ENCODE measurements at regions not wholly inside any gene's neighbourhood (a gene's known extent, or its start where the extent isn't known, plus 50 kb on each side); places are given as distances from the start of the nearest gene placed in this dataset.
"Not testable (repeated sequence)": the region's sequence is repeated elsewhere in the genome, so short reads cannot be mapped to it uniquely, and the experiment has no call there.

- no peaks in the 10 kb centered on the region for H3K27me3 ChIP-seq (ENCODE audit: insufficient read depth, low read length)
- no peaks in the 10 kb centered on the region for H3K9me3 ChIP-seq (ENCODE audit: low read length)
- no peaks in the 10 kb centered on the region for H3K36me3 ChIP-seq (ENCODE audit: insufficient read depth, low read length)
- H3K4me1 ChIP-seq (ENCODE audit: insufficient read depth, low read length): no peaks in the 10 kb centered on the region
- H2AFZ ChIP-seq (ENCODE audit: low read depth, low read length): no peak overlapping the region
- H3K4me3 ChIP-seq (ENCODE audit: low read length): no peak overlapping the region
These were observed 70.6 kb upstream of the CENPE start for GRCh38 chr4:103268746-103269145.

GRCh38 chr4:103264905-103265304 is 66.8 kb upstream of the CENPE start:
- Histone ChIP-seq H3K36me3 (ENCODE audit: insufficient read depth, low read length) (no peaks in the 10 kb centered on the region), H2AFZ (ENCODE audit: low read depth, low read length) (no peak overlapping the region), H3K27me3 (ENCODE audit: insufficient read depth, low read length) (no peaks in the 10 kb centered on the region), H3K9me3 (ENCODE audit: low read length) (no peaks in the 10 kb centered on the region), H3K4me3 (ENCODE audit: low read length) (no peak overlapping the region), H3K4me1 (ENCODE audit: insufficient read depth, low read length) (no peaks in the 10 kb centered on the region)

GRCh38 chr4:103256068-103256467 is 57.9 kb upstream of the CENPE start:
- H3K9me3 ChIP-seq (ENCODE audit: low read length); H3K4me1 ChIP-seq (ENCODE audit: insufficient read depth, low read length); H3K4me3 ChIP-seq (ENCODE audit: low read length); H3K27me3 ChIP-seq (ENCODE audit: insufficient read depth, low read length); H2AFZ ChIP-seq (ENCODE audit: low read depth, low read length); H3K36me3 ChIP-seq (ENCODE audit: insufficient read depth, low read length): not testable (repeated sequence)

Measured in neuron (in vitro differentiated cells).